ENCODE measurements at regions not wholly inside any gene's neighbourhood (a gene's known extent, or its start where the extent isn't known, plus 50 kb on each side); places are given as distances from the start of the nearest gene placed in this dataset.

GRCh38 chr5:161112371-161112770 lies 260.4 kb upstream of the ATP10B start:
- TF ChIP-seq POLR2A (IDR thresholded peaks at IDR 0.05; ENCODE audit: low read length) (no peak), GATA1 (IDR thresholded peaks at IDR 0.05; ENCODE audit: low read depth, low read length) (no peak)

Data from erythroblast (primary cell).